ENCODE measurements at regions not wholly inside any gene's neighbourhood (a gene's known extent, or its start where the extent isn't known, plus 50 kb on each side); places are given as distances from the start of the nearest gene placed in this dataset.
"Not testable (repeated sequence)": the region's sequence is repeated elsewhere in the genome, so short reads cannot be mapped to it uniquely, and the experiment has no call there.

DNA sequence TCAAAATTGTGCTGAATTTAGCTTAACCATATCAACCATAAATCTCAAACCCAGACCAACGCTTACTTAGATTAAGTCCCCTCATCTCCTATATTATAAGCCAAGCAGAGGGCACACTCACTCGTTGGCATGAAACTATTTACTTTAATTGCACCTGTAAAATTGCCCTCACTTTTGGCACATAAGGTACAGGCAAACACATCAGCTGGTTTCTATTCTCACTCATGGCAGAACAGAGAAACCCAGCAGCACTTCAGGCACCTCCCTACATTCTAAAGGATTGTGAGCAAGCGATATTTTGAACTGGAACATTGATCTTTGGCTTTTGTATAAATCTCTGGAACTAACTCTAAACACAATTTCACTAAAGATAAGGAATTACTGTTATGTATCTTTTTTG, 845.6 kb upstream of the CDH6 start:
- peaks cover 19% of the 10 kb centered on the region for H3K27me3 ChIP-seq (ENCODE audit: insufficient read depth, poor library complexity, severe bottlenecking)
- no peaks in the 10 kb centered on the region for H3K4me1 ChIP-seq (ENCODE audit: insufficient read depth, poor library complexity, severe bottlenecking)
- no peaks in the 10 kb centered on the region for H3K36me3 ChIP-seq (ENCODE audit: low read depth)
- H3K9me3 ChIP-seq (ENCODE audit: severe bottlenecking): no peaks in the 10 kb centered on the region
- TF ChIP-seq, protein P1, sequence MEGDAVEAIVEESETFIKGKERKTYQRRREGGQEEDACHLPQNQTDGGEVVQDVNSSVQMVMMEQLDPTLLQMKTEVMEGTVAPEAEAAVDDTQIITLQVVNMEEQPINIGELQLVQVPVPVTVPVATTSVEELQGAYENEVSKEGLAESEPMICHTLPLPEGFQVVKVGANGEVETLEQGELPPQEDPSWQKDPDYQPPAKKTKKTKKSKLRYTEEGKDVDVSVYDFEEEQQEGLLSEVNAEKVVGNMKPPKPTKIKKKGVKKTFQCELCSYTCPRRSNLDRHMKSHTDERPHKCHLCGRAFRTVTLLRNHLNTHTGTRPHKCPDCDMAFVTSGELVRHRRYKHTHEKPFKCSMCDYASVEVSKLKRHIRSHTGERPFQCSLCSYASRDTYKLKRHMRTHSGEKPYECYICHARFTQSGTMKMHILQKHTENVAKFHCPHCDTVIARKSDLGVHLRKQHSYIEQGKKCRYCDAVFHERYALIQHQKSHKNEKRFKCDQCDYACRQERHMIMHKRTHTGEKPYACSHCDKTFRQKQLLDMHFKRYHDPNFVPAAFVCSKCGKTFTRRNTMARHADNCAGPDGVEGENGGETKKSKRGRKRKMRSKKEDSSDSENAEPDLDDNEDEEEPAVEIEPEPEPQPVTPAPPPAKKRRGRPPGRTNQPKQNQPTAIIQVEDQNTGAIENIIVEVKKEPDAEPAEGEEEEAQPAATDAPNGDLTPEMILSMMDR (IDR thresholded peaks at IDR 0.05; ENCODE audit: poor library complexity, severe bottlenecking): no peak
- ATAC-seq (ENCODE audit: low read depth) (no peak), DNase-seq (ENCODE audit: low spot score) (no peak)
- H3K4me3 ChIP-seq (ENCODE audit: severe bottlenecking): no peak overlapping the region
- no peak overlapping the region for H3K27ac ChIP-seq (ENCODE audit: poor library complexity, severe bottlenecking)

DNA sequence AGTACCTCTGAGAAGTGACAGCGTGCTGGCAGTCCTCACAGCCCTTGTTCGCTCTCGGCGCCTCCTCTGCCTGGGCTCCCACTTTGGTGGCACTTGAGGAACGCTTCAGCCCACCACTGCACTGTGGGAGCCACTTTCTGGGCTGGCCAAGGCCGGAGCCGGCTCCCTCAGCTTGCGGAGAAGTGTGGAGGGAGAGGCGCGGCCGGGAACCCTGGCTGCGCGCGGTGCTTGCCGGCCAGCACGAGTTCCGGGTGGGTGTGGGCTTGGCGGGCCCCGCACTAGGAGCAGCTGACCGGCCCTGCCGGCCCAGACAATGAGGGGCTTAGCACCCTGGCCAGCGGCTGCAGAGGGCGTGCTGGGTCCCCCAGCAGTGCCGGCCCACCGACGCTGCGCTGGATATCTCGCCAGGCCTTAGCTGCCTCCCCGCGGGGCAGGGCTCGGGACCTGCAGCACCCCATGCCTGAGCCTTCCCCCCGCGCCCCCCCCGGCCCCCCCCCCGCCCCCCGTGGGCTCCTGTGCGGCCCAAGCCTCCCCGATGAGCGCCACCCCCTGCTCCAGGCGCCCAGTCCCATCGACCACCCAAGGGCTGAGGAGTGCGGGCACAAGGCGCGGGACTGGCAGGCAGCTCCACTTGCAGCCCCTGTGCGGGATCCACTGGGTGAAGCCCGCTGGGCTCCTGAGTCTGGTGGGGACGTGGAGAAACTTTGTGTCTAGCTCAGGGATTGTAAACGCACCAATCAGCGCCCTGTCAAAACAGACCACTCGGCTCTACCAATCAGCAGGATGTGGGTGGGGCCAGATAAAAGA, 847.7 kb upstream of the CDH6 start:
- not testable (repeated sequence) for H3K27ac ChIP-seq (ENCODE audit: poor library complexity, severe bottlenecking); H3K9me3 ChIP-seq (ENCODE audit: severe bottlenecking); H3K36me3 ChIP-seq (ENCODE audit: low read depth); H3K4me1 ChIP-seq (ENCODE audit: insufficient read depth, poor library complexity, severe bottlenecking); H3K4me3 ChIP-seq (ENCODE audit: severe bottlenecking); ATAC-seq (ENCODE audit: low read depth)
- peaks cover 19% of the 10 kb centered on the region for H3K27me3 ChIP-seq (ENCODE audit: insufficient read depth, poor library complexity, severe bottlenecking)
- peak; percentile 49 for DNase-seq (ENCODE audit: low spot score)

DNA sequence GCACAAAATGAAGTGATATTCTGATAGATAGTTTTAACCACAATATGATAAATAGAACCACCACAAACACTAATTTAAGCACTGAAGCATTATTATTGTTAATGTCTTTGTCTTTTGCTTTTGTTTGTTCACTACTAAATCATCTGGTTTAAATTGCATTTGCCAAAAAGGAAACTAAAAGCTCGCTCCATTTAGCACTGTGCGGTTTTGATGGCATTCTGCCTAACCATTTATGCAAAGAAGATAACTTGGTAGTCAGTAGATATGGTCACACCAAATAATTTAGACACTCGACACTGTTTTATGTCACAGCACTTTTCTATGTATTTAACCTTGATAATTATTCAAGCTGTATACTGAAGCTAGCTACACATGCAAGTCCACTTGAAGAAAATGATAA, 849.8 kb upstream of the CDH6 start:
- Histone ChIP-seq H3K36me3 (ENCODE audit: low read depth) (no peaks in the 10 kb centered on the region), H3K4me1 (ENCODE audit: insufficient read depth, poor library complexity, severe bottlenecking) (no peaks in the 10 kb centered on the region), H3K27ac (ENCODE audit: poor library complexity, severe bottlenecking) (no peak overlapping the region), H3K27me3 (ENCODE audit: insufficient read depth, poor library complexity, severe bottlenecking) (peaks cover 12% of the 10 kb centered on the region), H3K9me3 (ENCODE audit: severe bottlenecking) (no peaks in the 10 kb centered on the region), H3K4me3 (ENCODE audit: severe bottlenecking) (no peak overlapping the region)
- TF ChIP-seq, protein P1 (IDR thresholded peaks at IDR 0.05; ENCODE audit: poor library complexity, severe bottlenecking): no peak
- DNase-seq (ENCODE audit: low spot score) (no peak), ATAC-seq (ENCODE audit: low read depth) (no peak)

DNA sequence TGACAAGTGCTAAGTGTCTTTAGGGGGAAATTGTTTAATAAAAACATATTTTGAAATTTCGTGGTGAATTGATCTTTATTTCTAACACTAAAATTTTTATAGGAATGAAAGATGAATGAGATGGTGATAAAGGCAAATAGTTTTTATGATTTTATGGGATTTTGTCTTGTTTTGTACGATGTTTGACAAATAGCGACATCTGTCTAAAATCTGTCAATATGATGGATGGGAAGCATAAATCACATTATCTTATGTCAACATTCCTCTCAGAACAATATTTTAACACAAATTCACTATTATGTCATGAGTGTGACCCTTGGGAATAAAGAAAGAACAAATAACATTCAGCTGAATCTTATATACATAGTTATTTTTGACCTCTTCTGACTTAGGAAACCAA, 852.0 kb upstream of the CDH6 start:
- TF ChIP-seq, protein P1 (IDR thresholded peaks at IDR 0.05; ENCODE audit: poor library complexity, severe bottlenecking): no peak
- no peaks in the 10 kb centered on the region for H3K36me3 ChIP-seq (ENCODE audit: low read depth)
- no peak overlapping the region for H3K4me3 ChIP-seq (ENCODE audit: severe bottlenecking)
- H3K9me3 ChIP-seq (ENCODE audit: severe bottlenecking): no peaks in the 10 kb centered on the region
- H3K4me1 ChIP-seq (ENCODE audit: insufficient read depth, poor library complexity, severe bottlenecking): no peaks in the 10 kb centered on the region
- H3K27me3 ChIP-seq (ENCODE audit: insufficient read depth, poor library complexity, severe bottlenecking): peaks cover 12% of the 10 kb centered on the region
- DNase-seq (ENCODE audit: low spot score) (no peak), ATAC-seq (ENCODE audit: low read depth) (no peak)
- no peak overlapping the region for H3K27ac ChIP-seq (ENCODE audit: poor library complexity, severe bottlenecking)

DNA sequence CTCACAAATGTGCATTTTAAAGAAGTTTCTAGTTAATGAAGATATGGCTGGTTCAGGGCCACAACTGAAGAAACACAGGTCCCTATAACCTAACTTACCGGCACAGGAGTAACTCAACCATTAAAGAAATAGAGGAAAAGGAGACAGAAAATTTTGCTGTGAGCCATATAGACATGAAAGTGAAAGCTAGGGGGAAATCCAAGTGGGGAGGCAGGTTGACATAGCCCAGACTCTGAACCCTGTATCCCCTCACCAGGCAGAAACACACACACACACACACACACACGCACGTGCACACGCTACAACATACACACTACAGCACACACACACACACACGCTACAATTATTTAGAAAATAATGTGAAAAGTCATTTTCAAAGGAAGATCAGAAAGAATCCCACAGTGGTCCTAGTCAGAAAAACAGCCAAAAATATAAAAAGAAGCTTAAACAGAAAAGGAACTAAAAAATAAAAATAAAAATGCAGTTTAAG, 856.4 kb upstream of the CDH6 start:
- TF ChIP-seq, protein P1 (IDR thresholded peaks at IDR 0.05; ENCODE audit: poor library complexity, severe bottlenecking): no peak
- ATAC-seq (ENCODE audit: low read depth) (no peak), DNase-seq (ENCODE audit: low spot score) (no peak)
- Histone ChIP-seq H3K36me3 (ENCODE audit: low read depth) (no peaks in the 10 kb centered on the region), H3K4me3 (ENCODE audit: severe bottlenecking) (no peak overlapping the region), H3K9me3 (ENCODE audit: severe bottlenecking) (no peaks in the 10 kb centered on the region), H3K4me1 (ENCODE audit: insufficient read depth, poor library complexity, severe bottlenecking) (no peaks in the 10 kb centered on the region), H3K27me3 (ENCODE audit: insufficient read depth, poor library complexity, severe bottlenecking) (no peaks in the 10 kb centered on the region), H3K27ac (ENCODE audit: poor library complexity, severe bottlenecking) (no peak overlapping the region)
